Hematopoietic multipotent progenitor cell (in vitro differentiated cells): ENCODE measurements at regions not wholly inside any gene's neighbourhood (a gene's known extent, or its start where the extent isn't known, plus 50 kb on each side); places are given as distances from the start of the nearest gene placed in this dataset.
"Not testable (repeated sequence)": the region's sequence is repeated elsewhere in the genome, so short reads cannot be mapped to it uniquely, and the experiment has no call there.

ENCODE experiments used
- DNase-seq, 3 donors: peaks; one replicate each; pipeline ENCODE4 v3.0.0-alpha.2; 2011 to 2015; ENCODE audit warnings: low read depth in 2 of 3, low spot score in 2 of 3

DNA sequence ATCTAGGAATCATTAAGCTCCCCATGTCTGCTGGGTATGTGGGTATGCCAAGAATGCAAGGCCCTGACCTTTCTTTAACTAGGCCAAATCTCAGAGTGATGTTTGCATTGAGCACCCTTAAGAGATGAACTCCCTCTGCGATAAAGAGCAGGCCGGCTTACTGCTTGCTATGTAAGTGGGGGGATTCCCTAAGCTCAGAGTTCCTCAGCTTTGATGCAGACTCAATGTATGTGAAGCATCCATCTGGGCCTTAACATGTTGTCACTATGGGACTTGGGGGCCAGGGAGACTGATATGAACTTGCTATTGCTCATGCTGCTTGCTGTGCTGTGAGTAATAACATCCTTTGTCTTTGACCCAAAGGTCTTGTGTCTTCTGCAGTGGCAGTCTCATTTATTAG lies 149.7 kb downstream of the C12orf75 start:
- no peak for DNase-seq

GRCh38 chr12:105481392-105482300 lies 151.2 kb downstream of the C12orf75 start:
- no peak for DNase-seq

DNA sequence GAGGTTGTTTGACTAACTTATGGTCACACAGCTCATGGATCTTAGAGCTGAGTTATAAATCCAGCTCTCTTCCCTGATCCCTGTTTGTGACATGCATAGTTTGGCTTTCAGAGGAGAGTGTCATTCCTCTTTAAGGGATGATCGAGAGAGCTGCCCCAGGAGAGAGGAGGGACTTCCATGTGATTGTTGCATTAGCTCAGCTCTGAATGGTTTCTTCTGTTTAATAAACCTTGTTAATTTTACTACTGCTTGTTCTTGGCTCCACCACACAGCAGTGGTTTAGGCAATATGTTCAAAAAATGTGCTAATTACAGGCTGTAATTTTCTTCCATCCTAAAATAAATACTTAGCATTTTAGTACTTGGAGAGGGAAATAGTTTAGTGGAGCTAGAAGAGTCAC lies 152.5 kb downstream of the C12orf75 start:
- no peak for DNase-seq

GRCh38 chr12:105483691-105484090 lies 153.2 kb downstream of the C12orf75 start:
- DNase-seq, result no peak

DNA sequence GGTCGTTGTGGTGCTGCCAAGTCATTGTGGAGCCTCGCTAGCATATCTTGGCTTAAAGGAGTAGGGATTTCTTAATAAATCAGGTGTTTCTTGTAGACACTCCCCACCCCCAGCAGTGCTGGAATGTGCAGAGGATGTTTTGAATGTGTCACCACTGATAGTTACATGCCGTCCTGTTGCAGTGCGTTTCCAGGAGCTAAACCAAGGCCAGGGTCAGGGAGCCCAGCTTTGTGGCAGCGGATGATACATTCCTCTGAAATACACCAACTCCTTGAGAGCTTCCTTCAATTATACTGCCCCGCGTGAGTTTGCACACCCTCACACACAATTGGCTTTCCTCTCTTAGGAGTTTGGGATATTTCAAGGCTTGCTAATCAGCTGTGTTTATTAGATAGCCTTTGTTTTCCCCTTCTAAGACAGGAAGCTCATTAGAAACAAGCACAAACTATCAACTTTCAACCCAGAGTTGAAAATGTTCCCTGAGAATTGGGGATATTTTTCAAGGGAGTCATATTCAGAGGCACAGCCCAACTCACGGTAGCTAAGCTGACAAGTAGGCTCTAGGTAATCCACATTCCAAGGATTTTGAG lies 154.9 kb downstream of the C12orf75 start:
- no peak for DNase-seq

- DNase-seq, result no peak
Observed at GRCh38 chr12:105485921-105486320, 155.4 kb downstream of the C12orf75 start.

- DNase-seq, result no peak
Observed at GRCh38 chr12:105487963-105488362, 157.5 kb downstream of the C12orf75 start.

- DNase-seq, result no peak
Observed at GRCh38 chr12:105492591-105493545, 162.4 kb downstream of the C12orf75 start.

GRCh38 chr12:105499205-105499604 lies 168.7 kb downstream of the C12orf75 start:
- DNase-seq, result no peak

GRCh38 chr12:105500676-105501075 lies 170.2 kb downstream of the C12orf75 start:
- peak in 2 of 3 donors; percentile 43 to 74 for DNase-seq

GRCh38 chr12:105502426-105502930 lies 172.0 kb downstream of the C12orf75 start:
- no peak for DNase-seq

GRCh38 chr12:105503619-105504018 lies 173.1 kb downstream of the C12orf75 start:
- no peak for DNase-seq

DNA sequence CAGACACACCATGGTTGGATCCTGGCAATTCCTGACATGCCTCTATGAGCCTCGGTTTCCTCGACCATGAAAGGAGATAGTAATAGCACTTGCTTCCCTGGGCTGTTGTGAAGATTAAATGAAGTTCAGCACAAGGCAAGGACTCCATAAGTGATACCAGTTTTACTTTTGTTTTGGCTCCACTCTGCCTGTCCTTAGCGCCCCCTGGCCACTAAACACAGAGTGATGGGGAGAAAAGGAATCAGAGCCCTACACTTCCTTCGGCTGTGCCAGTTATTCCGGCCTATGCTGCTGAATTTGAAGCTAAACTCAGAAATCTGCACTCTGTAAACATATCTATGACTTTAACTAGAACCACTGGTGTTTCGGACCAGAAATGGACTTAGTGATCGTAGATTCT lies 173.8 kb downstream of the C12orf75 start:
- no peak for DNase-seq

DNA sequence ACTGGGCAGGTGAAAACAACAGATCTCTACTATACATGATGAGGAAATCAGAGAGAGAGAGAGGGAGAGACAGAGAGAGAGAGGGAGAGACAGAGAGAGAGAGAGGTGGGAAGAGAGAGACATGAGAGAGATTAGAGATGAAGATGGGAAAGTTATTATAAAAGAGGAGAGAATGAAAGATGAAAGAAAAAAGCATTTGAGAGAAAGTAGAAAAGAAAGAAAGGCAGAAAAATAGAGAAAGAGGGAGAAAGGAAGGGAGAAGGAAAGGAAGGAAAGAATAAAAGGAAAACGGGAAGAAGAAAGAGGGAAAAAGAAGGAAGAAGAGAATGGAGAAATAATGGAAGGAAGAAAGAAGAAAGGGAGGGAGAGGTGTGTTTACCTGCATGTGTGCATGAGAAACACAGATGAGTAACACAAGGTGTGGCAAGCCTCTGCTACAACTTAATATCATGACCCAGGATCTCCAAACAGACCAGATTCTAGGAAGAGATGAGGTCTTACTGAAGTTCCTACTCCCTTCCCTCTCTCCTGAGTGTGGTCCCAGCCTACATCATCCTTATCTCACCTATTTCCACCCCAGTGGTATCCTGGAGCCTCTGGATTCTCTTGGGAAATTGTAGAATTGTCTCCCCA lies 176.3 kb downstream of the C12orf75 start:
- DNase-seq, result no peak

DNA sequence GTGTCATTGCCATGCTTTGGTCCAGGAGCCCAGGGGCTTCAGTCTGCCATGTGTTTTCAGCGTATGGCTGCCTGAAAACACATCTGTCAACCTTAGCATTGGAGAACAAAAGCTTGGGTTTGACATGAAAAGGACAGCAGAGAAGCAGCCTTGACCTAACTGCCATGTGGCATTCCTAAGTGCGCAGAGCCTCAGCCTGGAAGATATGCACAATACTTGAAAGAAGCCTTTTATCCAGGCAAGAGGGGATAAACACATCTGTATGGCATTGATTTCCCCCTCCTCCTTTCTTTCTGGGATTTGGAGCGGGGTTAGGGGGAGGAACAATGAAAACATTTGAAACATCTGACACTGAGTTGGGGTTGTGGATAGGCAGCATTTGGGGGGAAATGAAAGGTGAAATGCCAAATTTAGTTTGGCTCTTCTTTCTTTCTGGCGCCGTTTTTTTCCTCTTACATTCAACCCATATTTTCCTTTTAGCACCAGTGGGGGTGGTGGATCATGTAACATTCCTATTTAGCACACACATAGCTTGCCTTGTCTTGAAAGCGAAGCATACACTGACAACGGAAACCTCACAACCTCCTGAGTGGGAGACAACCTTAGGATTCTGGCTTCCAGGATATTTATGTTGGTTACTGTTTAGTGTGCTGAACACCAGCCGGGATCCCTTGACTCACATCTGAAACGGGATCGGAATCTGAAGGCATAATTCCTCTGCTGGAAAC lies 177.0 kb downstream of the C12orf75 start:
- DNase-seq, result no peak

DNA sequence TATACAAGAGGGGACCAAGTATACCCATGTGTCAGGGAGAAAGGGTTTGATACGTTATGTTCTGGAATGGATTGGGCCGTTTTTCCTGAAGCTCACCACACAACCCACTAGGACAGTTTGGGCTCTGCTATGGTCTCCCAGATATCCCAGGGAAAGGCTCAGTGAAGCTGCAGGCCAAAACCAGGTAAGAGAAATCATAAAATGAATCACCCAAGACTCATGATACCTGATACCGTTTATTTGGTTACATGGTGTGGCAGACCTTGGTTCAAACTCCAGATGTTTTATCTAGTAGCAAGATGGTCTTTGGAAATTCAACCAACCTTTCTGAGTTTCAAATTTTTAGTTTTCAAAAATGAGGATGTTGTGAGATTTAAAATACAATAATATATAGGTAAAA lies 177.6 kb downstream of the C12orf75 start:
- DNase-seq, result no peak

DNA sequence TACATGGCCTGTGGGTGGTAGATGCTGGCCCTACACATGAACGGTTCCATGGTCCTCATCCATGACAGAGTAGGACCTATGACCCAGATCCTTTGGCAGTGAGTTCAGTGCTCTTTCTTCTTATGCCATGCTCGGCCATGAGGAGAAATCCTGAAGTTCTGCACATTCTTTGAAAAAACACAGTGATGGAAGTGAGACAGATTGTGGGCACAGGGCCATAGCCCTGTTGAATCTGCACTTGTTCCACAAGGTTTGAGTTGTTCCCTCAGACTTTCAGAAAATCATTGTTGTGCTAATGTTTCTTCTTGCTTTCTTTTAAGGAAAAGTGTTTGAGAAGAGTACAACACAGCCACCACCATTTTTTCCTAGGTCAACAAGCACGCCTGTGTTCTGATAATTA lies 180.0 kb downstream of the C12orf75 start:
- DNase-seq, result no peak

DNA sequence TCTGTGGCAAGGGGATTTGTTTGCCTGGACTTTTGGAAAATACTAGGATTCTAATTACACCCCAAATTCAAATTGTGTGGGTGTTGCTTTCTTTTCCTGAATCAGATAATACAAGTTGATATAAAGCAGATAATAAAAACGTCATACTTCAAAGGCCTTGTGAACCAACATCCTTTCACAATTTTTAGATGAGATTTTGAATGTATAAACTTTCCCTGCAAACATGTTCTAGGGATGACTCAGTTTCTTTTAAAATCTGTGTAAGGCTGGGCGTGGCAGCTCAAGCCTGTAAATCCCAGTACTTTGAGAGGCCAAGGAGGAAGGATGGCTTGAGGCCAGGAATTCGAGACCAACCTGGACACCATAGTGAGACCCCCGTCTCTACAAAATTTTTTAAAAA lies 182.4 kb downstream of the C12orf75 start:
- not testable (repeated sequence) for DNase-seq

GRCh38 chr12:105522166-105522825 lies 191.8 kb downstream of the C12orf75 start:
- no peak for DNase-seq
